OCI-LY1 (cell line): ENCODE measurements at regions not wholly inside any gene's neighbourhood (a gene's known extent, or its start where the extent isn't known, plus 50 kb on each side); places are given as distances from the start of the nearest gene placed in this dataset.

Experiments
- H2AFZ ChIP-seq: fragments of 200-600 bp; sonication (generic), shearing (Covaris generic); 2 replicates; pipeline ENCODE4 v1.6.0; 2014; ENCODE audit warnings: antibody characterized with exemption, mild to moderate bottlenecking, low read length
- H3F3A ChIP-seq: fragments of 200-600 bp; sonication (generic), shearing (Covaris generic); 2 replicates; pipeline ENCODE4 v1.6.0; 2014; ENCODE audit warnings: mild to moderate bottlenecking, antibody characterized with exemption, low read length, moderate library complexity; ENCODE audit not compliant: insufficient read depth
- H3K27ac ChIP-seq: fragments of 200-600 bp; sonication (generic); 2 replicates; pipeline ENCODE4 v1.5.1; 2014; ENCODE audit warnings: low read length, mixed run types, mild to moderate bottlenecking, low read depth; ENCODE audit not compliant: poor library complexity, severe bottlenecking
- H3K27me3 ChIP-seq: fragments of 200-600 bp; sonication (generic); 2 replicates; pipeline ENCODE4 v1.6.0; 2014; ENCODE audit warnings: antibody characterized with exemption, mild to moderate bottlenecking, low read length, moderate library complexity; ENCODE audit not compliant: insufficient read depth
- H3K36me3 ChIP-seq: fragments of 200-600 bp; sonication (generic); 2 replicates; pipeline ENCODE4 v1.6.1; 2014; ENCODE audit warnings: mild to moderate bottlenecking, antibody characterized with exemption, low read length, moderate library complexity, mixed read lengths; ENCODE audit not compliant: insufficient read depth
- H3K4me1 ChIP-seq: fragments of 200-600 bp; sonication (generic); 2 replicates; pipeline ENCODE4 v1.5.1; 2014; ENCODE audit warnings: mild to moderate bottlenecking, low read length, moderate library complexity; ENCODE audit not compliant: insufficient read depth, severe bottlenecking
- H3K4me2 ChIP-seq: fragments of 200-600 bp; sonication (generic), shearing (Covaris generic); 2 replicates; pipeline ENCODE4 v1.6.1; 2014; ENCODE audit warnings: low read length
- H3K4me3 ChIP-seq: fragments of 200-600 bp; sonication (generic); 2 replicates; pipeline ENCODE4 v1.5.1; 2014; ENCODE audit warnings: low read length, low read depth, mild to moderate bottlenecking, mixed read lengths; ENCODE audit not compliant: poor library complexity, severe bottlenecking
- H3K79me2 ChIP-seq: fragments of 200-600 bp; shearing (Covaris generic); 2 replicates; pipeline ENCODE4 v1.6.1; 2016; ENCODE audit warnings: mixed run types, low read length, mixed read lengths; ENCODE audit not compliant: insufficient read depth
- H3K9ac ChIP-seq: fragments of 200-600 bp; sonication (generic), shearing (Covaris generic); 2 replicates; pipeline ENCODE4 v1.6.1; 2014; ENCODE audit warnings: mild to moderate bottlenecking, low read length, mixed read lengths
- H3K9me2 ChIP-seq: fragments of 200-600 bp; sonication (generic), shearing (Covaris generic); 2 replicates; pipeline ENCODE4 v1.6.1; 2014; ENCODE audit warnings: low read depth, mild to moderate bottlenecking, low read length, mixed read lengths
- H3K9me3 ChIP-seq: fragments of 200-600 bp; shearing (Covaris generic); 2 replicates; pipeline ENCODE4 v1.6.1; 2014; ENCODE audit warnings: low read length, mixed read lengths
- H4K20me1 ChIP-seq: fragments of 200-600 bp; sonication (generic), shearing (Covaris generic); 2 replicates; pipeline ENCODE4 v1.6.0; 2016; ENCODE audit warnings: mild to moderate bottlenecking, low read length; ENCODE audit not compliant: insufficient read depth
- CTCF ChIP-seq: fragments of 200-600 bp; sonication (generic), shearing (Covaris generic); IDR thresholded peaks from 2 replicates; pipeline ENCODE4 v1.5.1; 2017; ENCODE audit warnings: mild to moderate bottlenecking, antibody characterized with exemption, low read length, moderate library complexity, mixed read lengths
- EZH2 ChIP-seq: fragments of 200-600 bp; sonication (generic), shearing (Covaris generic); IDR thresholded peaks from 2 replicates; pipeline ENCODE4 v1.8.0; 2017; ENCODE audit warnings: borderline replicate concordance, mixed run types, mild to moderate bottlenecking, antibody characterized with exemption, low read length, moderate library complexity, mixed read lengths

DNA sequence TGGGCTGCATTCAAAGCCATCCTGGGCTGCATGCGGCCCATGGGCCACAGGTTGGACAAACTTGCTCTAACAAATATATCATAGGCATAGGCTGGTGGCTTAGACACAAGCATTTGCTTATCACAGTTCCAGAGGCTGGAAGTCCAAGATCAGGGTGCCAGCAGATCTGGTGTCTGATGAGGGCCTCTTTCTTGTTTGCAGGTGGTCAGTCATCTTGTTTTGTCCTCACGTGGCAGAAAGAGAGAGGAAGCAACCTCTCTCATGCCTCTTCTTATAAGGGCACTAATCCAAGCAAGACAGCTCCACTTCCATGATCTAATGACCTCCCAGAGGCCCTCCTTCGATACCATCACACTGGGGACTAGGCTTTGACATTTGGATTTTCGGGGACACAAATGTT, 238.7 kb upstream of the TNRC6C start:
- no peak overlapping the region for H3K4me2 ChIP-seq
- no peak overlapping the region for H3K4me3 ChIP-seq
- no peaks in the 10 kb centered on the region for H3F3A ChIP-seq
- no peaks in the 10 kb centered on the region for H3K4me1 ChIP-seq
- no peaks in the 10 kb centered on the region for H4K20me1 ChIP-seq
- no peak for TF ChIP-seq CTCF
- no peak for TF ChIP-seq EZH2
- no peaks in the 10 kb centered on the region for H3K36me3 ChIP-seq
- no peak overlapping the region for H2AFZ ChIP-seq
- H3K9ac ChIP-seq, result no peak overlapping the region
- no peak overlapping the region for H3K27ac ChIP-seq
- no peaks in the 10 kb centered on the region for H3K9me2 ChIP-seq
- H3K79me2 ChIP-seq, result no peaks in the 10 kb centered on the region
- H3K9me3 ChIP-seq, result no peaks in the 10 kb centered on the region
- H3K27me3 ChIP-seq, result no peaks in the 10 kb centered on the region

DNA sequence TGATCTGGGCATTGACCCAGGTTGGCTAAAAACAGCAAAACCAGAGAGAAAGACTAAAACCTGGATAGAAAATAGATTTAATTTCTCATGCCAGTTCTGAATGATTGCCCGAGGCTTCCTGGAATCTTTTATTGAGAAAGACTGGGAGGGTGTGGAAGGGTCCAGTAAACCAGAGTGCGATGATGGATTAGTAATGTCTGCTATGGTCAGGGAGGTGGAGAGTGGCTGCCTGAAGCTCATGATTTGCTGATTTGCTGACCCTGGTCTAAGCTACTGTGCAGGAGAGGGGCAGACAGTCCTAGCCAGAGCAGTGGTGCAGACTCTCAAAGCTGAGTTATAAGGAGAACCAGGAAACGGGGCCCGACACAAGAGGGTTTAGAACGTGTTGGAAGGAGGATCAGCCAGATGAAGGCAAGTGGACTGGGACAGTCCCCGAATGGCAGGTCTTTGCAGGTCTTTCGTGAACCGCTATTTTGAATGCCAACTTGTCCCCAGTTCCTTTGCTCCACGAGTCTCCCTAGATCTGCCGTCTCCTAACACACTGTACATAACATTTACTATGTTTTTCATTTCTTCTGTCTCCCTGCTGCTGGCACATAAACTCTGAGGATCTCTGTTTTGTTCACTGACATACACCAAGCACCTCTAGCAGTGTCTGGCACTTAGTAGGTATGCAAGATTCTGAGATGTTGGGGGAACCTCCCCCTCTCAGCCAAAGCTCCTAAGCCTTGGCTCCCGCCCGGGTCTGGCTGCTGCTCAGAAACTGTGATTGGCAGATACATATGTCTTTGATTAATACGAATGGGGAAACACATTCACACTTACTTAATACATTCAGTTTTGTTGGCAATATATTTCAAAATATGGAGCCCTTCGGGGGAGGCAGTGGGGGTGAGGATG, 237.3 kb upstream of the TNRC6C start:
- Histone ChIP-seq H3K9me2 (no peaks in the 10 kb centered on the region), H3K27ac (no peak overlapping the region), H4K20me1 (no peaks in the 10 kb centered on the region), H3K4me1 (no peaks in the 10 kb centered on the region), H3K4me3 (no peak overlapping the region), H3K27me3 (no peaks in the 10 kb centered on the region), H3K36me3 (no peaks in the 10 kb centered on the region), H3K4me2 (no peak overlapping the region), H3K79me2 (no peaks in the 10 kb centered on the region), H3F3A (no peaks in the 10 kb centered on the region), H3K9me3 (no peaks in the 10 kb centered on the region), H2AFZ (no peak overlapping the region), H3K9ac (no peak overlapping the region)
- TF ChIP-seq CTCF (no peak), EZH2 (no peak)

- TF ChIP-seq EZH2, result no peak
- TF ChIP-seq CTCF, result no peak
- Histone ChIP-seq H3F3A (no peaks in the 10 kb centered on the region), H3K9me3 (no peaks in the 10 kb centered on the region), H3K27ac (no peak overlapping the region), H3K79me2 (no peaks in the 10 kb centered on the region), H4K20me1 (no peaks in the 10 kb centered on the region), H3K27me3 (no peaks in the 10 kb centered on the region), H3K4me2 (no peak overlapping the region), H2AFZ (no peak overlapping the region), H3K36me3 (no peaks in the 10 kb centered on the region), H3K9me2 (no peaks in the 10 kb centered on the region), H3K4me1 (no peaks in the 10 kb centered on the region), H3K4me3 (no peak overlapping the region), H3K9ac (no peak overlapping the region)
Measured at GRCh38 chr17:77721846-77722160, 236.7 kb upstream of the TNRC6C start.
